ENCODE measurements at regions not wholly inside any gene's neighbourhood (a gene's known extent, or its start where the extent isn't known, plus 50 kb on each side); places are given as distances from the start of the nearest gene placed in this dataset.

DNA sequence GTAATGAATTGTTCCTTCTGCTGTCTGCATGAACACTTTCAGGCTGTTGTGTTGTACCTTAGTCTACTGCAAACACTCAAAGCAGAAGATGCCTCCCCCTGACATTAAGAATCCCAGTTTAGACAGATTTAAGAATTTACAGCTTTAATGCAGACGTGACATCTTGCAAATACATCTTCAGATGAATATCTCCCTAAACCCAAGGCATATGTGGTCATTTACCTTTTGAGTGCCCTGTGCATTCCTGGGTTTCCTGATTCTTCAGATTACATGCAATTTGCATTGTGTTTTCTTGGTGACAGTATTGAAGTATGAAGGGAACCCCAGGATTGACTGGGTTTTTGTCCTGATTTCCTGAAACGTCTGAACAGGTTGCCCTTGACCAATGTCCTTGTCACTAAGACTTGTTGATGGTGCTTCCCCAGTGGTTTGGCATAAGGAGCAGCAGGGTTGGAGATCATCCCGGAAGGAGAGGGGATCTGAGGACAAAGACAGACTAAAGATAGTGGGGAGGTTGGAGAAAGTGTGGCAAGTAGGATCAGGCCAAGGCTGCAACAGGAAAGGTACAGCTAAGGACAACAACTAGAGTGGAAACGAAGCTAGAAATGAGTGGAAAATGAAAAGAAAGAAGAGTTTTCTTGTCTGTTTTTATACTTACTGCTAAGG lies 123.8 kb upstream of the RHOBTB1 start:
- TF ChIP-seq, protein P1, sequence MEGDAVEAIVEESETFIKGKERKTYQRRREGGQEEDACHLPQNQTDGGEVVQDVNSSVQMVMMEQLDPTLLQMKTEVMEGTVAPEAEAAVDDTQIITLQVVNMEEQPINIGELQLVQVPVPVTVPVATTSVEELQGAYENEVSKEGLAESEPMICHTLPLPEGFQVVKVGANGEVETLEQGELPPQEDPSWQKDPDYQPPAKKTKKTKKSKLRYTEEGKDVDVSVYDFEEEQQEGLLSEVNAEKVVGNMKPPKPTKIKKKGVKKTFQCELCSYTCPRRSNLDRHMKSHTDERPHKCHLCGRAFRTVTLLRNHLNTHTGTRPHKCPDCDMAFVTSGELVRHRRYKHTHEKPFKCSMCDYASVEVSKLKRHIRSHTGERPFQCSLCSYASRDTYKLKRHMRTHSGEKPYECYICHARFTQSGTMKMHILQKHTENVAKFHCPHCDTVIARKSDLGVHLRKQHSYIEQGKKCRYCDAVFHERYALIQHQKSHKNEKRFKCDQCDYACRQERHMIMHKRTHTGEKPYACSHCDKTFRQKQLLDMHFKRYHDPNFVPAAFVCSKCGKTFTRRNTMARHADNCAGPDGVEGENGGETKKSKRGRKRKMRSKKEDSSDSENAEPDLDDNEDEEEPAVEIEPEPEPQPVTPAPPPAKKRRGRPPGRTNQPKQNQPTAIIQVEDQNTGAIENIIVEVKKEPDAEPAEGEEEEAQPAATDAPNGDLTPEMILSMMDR (IDR thresholded peaks at IDR 0.05) = no peak
- TF ChIP-seq POLR2AphosphoS5 (IDR thresholded peaks at IDR 0.05) = no peak
- TF ChIP-seq EP300 (IDR thresholded peaks at IDR 0.05) = no peak
